ENCODE measurements at regions not wholly inside any gene's neighbourhood (a gene's known extent, or its start where the extent isn't known, plus 50 kb on each side); places are given as distances from the start of the nearest gene placed in this dataset.
"Not testable (repeated sequence)": the region's sequence is repeated elsewhere in the genome, so short reads cannot be mapped to it uniquely, and the experiment has no call there.

DNA sequence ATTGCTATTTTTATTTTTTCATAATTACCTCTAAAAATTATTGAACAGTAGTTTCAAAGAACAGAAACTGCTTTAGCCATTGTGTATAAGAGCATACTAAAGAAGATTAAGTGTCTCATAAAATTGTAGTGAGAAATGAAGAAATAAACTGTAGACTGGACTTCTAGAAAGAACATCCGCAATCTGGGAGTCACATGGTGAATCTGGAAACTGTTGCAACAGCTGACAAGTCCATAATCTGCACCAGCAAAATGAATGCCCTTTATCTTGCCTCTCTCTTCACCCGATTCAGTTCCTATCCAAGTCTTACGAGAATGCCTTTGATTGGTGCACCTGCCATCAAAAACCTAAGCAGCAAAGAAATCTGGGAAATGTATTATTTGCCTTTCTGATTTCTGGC lies 312.9 kb downstream of the NAF1 start:
- H3K27me3 ChIP-seq (replicated peaks in 1 of 7) = no peaks in the 10 kb centered on the region
- DNase-seq = no peak
- H3K9me3 ChIP-seq = no peaks in the 10 kb centered on the region
- no peak overlapping the region for H3K4me3 ChIP-seq
- TF ChIP-seq POLR2AphosphoS5 (IDR thresholded peaks at IDR 0.05) (no peak), POLR2A (IDR thresholded peaks at IDR 0.05) (no peak)
- TF ChIP-seq, protein P1, sequence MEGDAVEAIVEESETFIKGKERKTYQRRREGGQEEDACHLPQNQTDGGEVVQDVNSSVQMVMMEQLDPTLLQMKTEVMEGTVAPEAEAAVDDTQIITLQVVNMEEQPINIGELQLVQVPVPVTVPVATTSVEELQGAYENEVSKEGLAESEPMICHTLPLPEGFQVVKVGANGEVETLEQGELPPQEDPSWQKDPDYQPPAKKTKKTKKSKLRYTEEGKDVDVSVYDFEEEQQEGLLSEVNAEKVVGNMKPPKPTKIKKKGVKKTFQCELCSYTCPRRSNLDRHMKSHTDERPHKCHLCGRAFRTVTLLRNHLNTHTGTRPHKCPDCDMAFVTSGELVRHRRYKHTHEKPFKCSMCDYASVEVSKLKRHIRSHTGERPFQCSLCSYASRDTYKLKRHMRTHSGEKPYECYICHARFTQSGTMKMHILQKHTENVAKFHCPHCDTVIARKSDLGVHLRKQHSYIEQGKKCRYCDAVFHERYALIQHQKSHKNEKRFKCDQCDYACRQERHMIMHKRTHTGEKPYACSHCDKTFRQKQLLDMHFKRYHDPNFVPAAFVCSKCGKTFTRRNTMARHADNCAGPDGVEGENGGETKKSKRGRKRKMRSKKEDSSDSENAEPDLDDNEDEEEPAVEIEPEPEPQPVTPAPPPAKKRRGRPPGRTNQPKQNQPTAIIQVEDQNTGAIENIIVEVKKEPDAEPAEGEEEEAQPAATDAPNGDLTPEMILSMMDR (IDR thresholded peaks at IDR 0.05 in 8 of 11, conservative IDR thresholded peaks at IDR 0.05 in 3 of 11) = no peak
- 81 to 92% (median 88%) methylated on average over 3 of the region's 3 CpGs for WGBS, 5 donors
- no peak overlapping the region for H3K27ac ChIP-seq
- H3K4me1 ChIP-seq = no peaks in the 10 kb centered on the region
- H3K36me3 ChIP-seq = no peaks in the 10 kb centered on the region
- intact Hi-C loops (cut with DNase I; ENCODE audit: low total_unique reads) = no loop called here

DNA sequence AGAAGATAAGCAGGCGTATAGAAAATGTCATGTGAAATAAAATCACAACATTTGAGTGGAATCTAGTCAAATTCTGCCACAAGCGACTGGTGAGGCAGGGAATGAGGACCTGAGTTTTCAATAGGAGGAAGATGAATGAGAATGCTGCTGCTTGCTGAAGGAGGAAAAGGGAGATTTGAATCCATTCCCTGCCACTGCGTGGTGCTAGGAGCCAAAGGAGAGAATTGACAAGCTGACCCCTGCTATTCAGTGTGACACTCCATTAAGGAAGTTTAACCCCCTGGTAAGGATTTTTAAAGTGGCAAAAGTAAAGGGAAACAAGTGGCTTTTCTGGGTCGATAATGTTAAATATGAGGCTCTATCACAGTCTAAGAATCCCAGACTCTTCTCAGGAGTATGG lies 314.0 kb downstream of the NAF1 start:
- Histone ChIP-seq H3K9me3 (no peaks in the 10 kb centered on the region), H3K27me3 (replicated peaks in 1 of 7) (no peaks in the 10 kb centered on the region), H3K4me3 (no peak overlapping the region), H3K4me1 (no peaks in the 10 kb centered on the region), H3K36me3 (no peaks in the 10 kb centered on the region), H3K27ac (no peak overlapping the region)
- DNase-seq = no peak
- 68 to 80% (median 76%) methylated on average over 4 of the region's 4 CpGs for WGBS, 5 donors
- intact Hi-C loops (cut with DNase I; ENCODE audit: low total_unique reads) = no loop called here
- TF ChIP-seq, protein P1 (IDR thresholded peaks at IDR 0.05 in 8 of 11, conservative IDR thresholded peaks at IDR 0.05 in 3 of 11) = no peak
- no peak for TF ChIP-seq POLR2A (IDR thresholded peaks at IDR 0.05)
- TF ChIP-seq POLR2AphosphoS5 (IDR thresholded peaks at IDR 0.05) = no peak

DNA sequence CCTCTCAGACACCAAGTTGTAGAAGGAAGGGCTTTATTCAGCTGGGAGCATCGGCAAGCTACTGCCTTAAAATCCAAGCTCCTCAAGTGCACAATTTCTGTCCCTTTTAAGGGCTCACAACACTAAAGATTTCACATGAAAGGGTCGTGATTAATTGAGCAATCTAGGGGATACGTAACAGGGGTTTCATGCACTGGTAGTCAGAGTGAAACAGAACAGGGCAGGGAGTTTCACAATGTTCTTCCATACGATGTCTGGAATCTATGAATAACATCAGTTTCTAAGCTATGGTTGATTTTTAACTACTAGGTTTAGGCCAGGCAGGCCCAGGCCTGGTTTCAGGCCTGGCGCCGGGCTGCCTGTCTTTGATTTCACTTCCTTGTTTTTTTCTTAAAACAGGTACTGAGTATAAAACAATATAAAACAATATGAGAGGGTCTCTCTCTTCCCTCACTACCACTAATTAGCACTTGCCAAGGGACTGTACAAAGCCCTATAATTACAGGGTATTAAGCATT lies 315.4 kb downstream of the NAF1 start:
- H3K27ac ChIP-seq; H3K4me3 ChIP-seq; intact Hi-C loops (cut with DNase I; ENCODE audit: low total_unique reads); DNase-seq; H3K9me3 ChIP-seq; H3K4me1 ChIP-seq; H3K27me3 ChIP-seq (replicated peaks in 1 of 7); H3K36me3 ChIP-seq: not testable (repeated sequence)
- WGBS, 5 donors = 63 to 78% (median 71%) methylated on average over 6 of the region's 6 CpGs

GRCh38 chr4:162849937-162850336 lies 316.8 kb downstream of the NAF1 start:
- no peaks in the 10 kb centered on the region for H3K9me3 ChIP-seq
- H3K27me3 ChIP-seq (replicated peaks in 1 of 7) = no peaks in the 10 kb centered on the region
- H3K4me3 ChIP-seq = no peak overlapping the region
- no peak overlapping the region for H3K27ac ChIP-seq
- intact Hi-C loops (cut with DNase I; ENCODE audit: low total_unique reads) = no loop called here
- DNase-seq = no peak
- no peaks in the 10 kb centered on the region for H3K36me3 ChIP-seq
- TF ChIP-seq, protein P1 (IDR thresholded peaks at IDR 0.05 in 8 of 11, conservative IDR thresholded peaks at IDR 0.05 in 3 of 11) = no peak
- TF ChIP-seq POLR2AphosphoS5 (IDR thresholded peaks at IDR 0.05) = no peak
- TF ChIP-seq POLR2A (IDR thresholded peaks at IDR 0.05) = no peak
- no peaks in the 10 kb centered on the region for H3K4me1 ChIP-seq

DNA sequence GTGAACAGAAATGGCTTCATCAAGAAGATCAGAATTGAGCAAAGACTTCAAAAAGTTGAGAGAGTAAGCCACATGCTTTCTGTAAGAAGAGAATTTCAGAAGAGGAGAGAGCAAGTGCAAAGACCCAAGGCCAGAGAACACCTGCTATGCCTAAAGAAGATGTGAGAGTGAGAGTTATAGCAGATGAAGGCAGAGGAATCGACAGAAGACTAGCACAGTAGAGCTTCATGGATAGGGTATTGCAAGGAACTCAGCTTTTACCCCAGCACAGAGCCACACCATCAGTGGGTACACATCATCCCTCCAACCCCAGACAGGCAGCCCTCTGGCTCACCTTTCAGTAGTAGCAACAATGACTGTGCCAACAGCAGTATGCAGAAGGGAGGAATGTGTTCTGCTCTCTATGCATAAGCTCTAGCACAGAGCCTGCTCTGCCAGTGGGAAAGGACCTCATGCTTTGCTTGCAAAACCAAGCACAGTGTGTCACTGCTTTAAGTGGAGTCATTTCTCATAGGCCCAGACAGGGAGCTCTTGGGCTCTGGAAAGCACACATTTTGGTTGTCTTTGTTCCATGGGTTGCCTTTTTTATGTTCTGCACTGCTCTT lies 318.6 kb downstream of the NAF1 start:
- intact Hi-C loops (cut with DNase I; ENCODE audit: low total_unique reads) = no loop called here
- Histone ChIP-seq H3K4me3 (no peak overlapping the region), H3K4me1 (no peaks in the 10 kb centered on the region), H3K27ac (no peak overlapping the region), H3K27me3 (replicated peaks in 1 of 7) (no peaks in the 10 kb centered on the region), H3K36me3 (no peaks in the 10 kb centered on the region), H3K9me3 (no peaks in the 10 kb centered on the region)
- 56 to 65% (median 58%) methylated on average over 1 of the region's 1 CpG for WGBS, 5 donors
- no peak for DNase-seq
- TF ChIP-seq POLR2A (IDR thresholded peaks at IDR 0.05) = no peak
- TF ChIP-seq POLR2AphosphoS5 (IDR thresholded peaks at IDR 0.05) = no peak
- TF ChIP-seq, protein P1 (IDR thresholded peaks at IDR 0.05 in 8 of 11, conservative IDR thresholded peaks at IDR 0.05 in 3 of 11) = no peak

Measured in spleen (tissue), 11 donors.